ENCODE measurements at regions not wholly inside any gene's neighbourhood (a gene's known extent, or its start where the extent isn't known, plus 50 kb on each side); places are given as distances from the start of the nearest gene placed in this dataset.
"Not testable (repeated sequence)": the region's sequence is repeated elsewhere in the genome, so short reads cannot be mapped to it uniquely, and the experiment has no call there.

DNA sequence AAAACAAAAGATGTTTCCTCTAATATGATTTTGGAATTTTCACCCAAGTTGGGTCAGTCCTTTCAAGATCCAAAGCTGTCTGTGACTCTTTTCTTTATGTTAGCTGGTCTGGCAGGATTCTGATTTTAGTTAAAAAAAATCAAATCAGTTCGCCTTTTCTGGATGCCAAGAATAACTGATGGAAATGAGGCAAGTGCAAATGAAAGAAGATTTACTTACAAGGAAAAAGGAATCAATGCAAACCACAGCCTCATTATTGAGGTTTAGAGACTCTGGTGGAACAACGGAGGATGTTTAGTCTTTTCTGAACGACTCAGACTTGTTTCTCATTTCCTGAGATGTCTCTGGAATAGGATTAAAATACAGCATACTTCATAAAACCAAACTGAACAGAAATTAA is 117.0 kb upstream of the DYRK2 start:
- Mint-ChIP-seq H3K27me3 (peaks cover 7% of the 10 kb centered on the region), H3K27ac (no peak overlapping the region), H3K4me1 (peaks cover 7% of the 10 kb centered on the region), H3K36me3 (no peaks in the 10 kb centered on the region), H3K9me3 (peaks cover 3% of the 10 kb centered on the region), H3K4me3 (no peak overlapping the region)
- no peak for DNase-seq
- CTCF ChIA-PET = no interaction called here

DNA sequence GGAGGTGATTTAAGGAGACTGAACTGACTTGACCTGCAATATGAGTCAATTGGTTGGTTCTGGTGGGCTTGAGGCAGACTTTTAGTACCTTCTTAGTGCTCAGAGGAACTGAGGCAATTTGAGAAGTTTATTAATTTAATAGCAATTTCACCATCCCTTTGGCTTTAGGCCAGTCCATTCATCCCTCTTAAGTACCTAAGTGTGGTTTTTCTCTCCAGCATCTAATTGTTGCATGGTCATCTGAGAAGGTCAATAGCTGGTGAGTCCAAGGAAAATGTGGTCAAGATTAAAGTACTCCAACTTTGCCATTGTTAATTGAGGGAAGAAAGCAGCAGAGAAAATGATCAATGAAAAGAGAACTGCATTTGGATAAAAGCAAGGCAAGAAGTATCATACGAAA is 115.4 kb upstream of the DYRK2 start:
- no peak for DNase-seq
- CTCF ChIA-PET = no interaction called here

DNA sequence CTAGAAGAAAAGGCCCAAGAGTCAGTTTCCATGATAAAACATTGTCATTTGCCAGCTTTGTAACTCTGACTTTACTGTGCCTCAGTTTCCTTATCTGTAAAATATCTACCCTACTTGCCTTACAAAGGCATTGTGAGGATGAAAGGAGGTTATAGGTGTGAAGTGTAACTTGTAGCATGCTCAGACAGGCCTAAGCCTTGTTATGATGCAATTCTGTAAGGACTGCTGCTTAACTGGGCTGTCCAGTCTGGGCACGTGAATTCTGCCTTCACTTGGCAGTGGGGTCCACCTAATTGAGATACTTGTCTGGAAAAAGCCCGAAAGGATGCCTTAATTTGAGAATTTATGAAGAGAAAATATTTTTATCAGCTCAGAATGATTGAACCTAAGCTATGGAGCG is 114.5 kb upstream of the DYRK2 start:
- Mint-ChIP-seq H3K9me3 (peaks cover 3% of the 10 kb centered on the region), H3K36me3 (no peaks in the 10 kb centered on the region), H3K27ac (no peak overlapping the region), H3K4me3 (no peak overlapping the region), H3K27me3 (peaks cover 7% of the 10 kb centered on the region), H3K4me1 (peaks cover 7% of the 10 kb centered on the region)
- DNase-seq = no peak
- CTCF ChIA-PET = no interaction called here

More for the DNA sequence above, 115.4 kb upstream of the DYRK2 start:
- H3K27ac Mint-ChIP-seq = no peak overlapping the region
- H3K27me3 Mint-ChIP-seq = peaks cover 8% of the 10 kb centered on the region
- peaks cover 7% of the 10 kb centered on the region for H3K4me1 Mint-ChIP-seq
- peaks cover 3% of the 10 kb centered on the region for H3K9me3 Mint-ChIP-seq
- no peaks in the 10 kb centered on the region for H3K36me3 Mint-ChIP-seq
- H3K4me3 Mint-ChIP-seq = no peak overlapping the region

DNA sequence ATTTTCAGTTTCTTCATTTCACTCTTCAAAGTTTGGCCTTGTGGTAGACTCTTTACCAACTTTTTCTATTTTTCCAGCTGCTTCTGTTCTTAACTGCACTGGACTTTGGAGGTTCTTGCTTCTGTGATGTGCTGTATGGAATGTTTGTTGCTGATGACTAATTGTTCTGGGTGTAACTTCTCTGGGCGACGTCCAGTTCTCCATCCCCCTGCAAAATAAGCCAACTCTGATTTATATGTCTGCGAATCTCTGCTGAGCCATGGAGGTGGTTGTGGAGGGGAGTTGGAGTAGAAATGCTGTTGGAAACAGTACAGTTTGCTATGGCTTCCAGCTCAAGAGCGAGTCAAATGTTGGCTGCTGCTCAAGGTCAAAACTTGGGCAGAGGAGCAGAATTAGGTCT is 113.9 kb upstream of the DYRK2 start:
- H3K4me3 Mint-ChIP-seq = no peak overlapping the region
- H3K4me1 Mint-ChIP-seq = peaks cover 7% of the 10 kb centered on the region
- DNase-seq = no peak
- H3K27me3 Mint-ChIP-seq = peaks cover 11% of the 10 kb centered on the region
- H3K9me3 Mint-ChIP-seq = peaks cover 3% of the 10 kb centered on the region
- no peaks in the 10 kb centered on the region for H3K36me3 Mint-ChIP-seq
- CTCF ChIA-PET = no interaction called here
- H3K27ac Mint-ChIP-seq = no peak overlapping the region

DNA sequence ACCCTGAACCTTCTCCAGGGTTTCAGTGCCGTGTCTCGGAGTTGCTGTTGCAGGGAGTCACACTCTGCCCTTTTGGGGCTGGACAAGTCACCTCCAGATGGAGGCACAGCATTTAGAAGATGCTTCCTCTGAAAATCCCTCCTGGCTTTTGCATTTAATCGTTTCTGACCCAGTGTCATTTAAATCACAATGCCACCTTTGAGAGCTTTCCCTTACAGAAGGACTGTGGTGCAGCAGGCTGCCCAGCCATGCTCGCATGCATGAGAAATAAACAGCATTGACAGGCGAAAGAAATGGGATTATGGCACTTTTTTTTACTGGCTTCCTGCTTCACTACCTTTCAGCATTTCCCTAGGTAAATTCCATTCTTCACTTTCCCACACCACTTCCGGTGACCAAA is 113.4 kb upstream of the DYRK2 start:
- CTCF ChIA-PET = no interaction called here
- H3K36me3 Mint-ChIP-seq = no peaks in the 10 kb centered on the region
- no peak overlapping the region for H3K4me3 Mint-ChIP-seq
- H3K4me1 Mint-ChIP-seq = peaks cover 9% of the 10 kb centered on the region
- no peak for DNase-seq
- H3K27ac Mint-ChIP-seq = no peak overlapping the region
- H3K27me3 Mint-ChIP-seq = peaks cover 15% of the 10 kb centered on the region
- peaks cover 1% of the 10 kb centered on the region for H3K9me3 Mint-ChIP-seq

DNA sequence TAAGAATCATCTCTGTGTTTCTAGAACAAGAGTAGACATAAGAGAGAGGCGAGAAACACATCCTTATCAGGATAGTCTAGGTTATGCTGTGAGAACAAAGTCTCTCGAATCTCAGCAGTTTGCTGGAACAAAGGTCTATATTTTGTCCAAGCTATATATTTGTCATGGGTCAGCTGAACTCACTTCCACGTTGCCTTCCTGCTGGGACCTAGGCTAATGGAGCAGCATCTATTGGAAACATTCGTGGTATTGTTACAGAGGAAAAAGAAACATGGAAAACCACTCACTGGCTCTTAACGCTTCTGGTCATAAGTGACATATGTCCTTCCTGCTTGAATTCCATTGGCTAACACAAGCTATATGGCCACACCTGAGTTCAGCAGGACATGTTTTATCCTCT is 112.6 kb upstream of the DYRK2 start:
- peaks cover 16% of the 10 kb centered on the region for H3K27me3 Mint-ChIP-seq
- DNase-seq = no peak
- no peak overlapping the region for H3K27ac Mint-ChIP-seq
- H3K4me3 Mint-ChIP-seq = no peak overlapping the region
- no peaks in the 10 kb centered on the region for H3K36me3 Mint-ChIP-seq
- H3K4me1 Mint-ChIP-seq = peaks cover 10% of the 10 kb centered on the region
- no peaks in the 10 kb centered on the region for H3K9me3 Mint-ChIP-seq
- CTCF ChIA-PET = no interaction called here

DNA sequence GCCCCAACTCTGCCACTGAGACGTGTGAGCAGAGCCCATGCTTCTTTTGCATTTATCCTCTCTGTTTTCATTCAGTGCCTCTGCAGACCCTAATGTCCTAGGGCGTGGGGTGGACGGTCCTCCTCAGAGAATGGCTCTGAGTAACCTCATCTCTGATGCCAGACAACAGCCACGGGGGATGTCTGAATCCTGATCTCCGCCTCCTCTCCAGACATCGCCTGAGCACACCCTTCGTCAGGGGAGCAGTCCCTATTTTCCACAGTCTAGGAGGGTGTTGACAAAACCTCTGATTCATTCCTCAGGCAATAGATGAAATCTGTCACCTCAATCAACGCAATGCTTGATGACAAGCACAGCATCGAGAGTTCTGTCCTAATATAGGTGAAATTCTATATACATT is 109.2 kb upstream of the DYRK2 start:
- Mint-ChIP-seq H3K36me3 (no peaks in the 10 kb centered on the region), H3K27ac (no peak overlapping the region), H3K4me3 (no peak overlapping the region), H3K4me1 (peaks cover 15% of the 10 kb centered on the region), H3K27me3 (peaks cover 20% of the 10 kb centered on the region), H3K9me3 (no peaks in the 10 kb centered on the region)
- CTCF ChIA-PET = no interaction called here
- no peak for DNase-seq

DNA sequence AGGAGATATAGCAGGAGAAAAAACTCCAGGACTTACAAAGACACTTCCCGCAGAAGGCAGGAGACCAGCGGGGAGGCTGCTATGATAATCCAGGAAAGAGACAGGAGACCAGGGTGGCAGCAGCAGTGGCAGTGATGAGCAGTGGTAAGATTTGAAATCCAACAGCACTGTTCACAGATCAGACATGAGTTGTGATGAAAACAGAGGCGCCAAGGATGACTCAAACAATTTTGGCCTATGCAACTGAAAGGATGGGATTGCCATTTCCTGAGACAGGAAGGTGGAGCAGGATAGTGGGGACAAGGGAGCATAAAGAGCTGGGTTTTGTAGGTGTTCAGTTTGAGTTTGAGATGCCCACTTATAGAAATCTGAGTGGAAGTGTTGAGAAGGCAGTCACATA is 108.6 kb upstream of the DYRK2 start:
- Mint-ChIP-seq H3K4me3 (no peak overlapping the region), H3K9me3 (no peaks in the 10 kb centered on the region), H3K27ac (no peak overlapping the region), H3K27me3 (peaks cover 20% of the 10 kb centered on the region), H3K36me3 (no peaks in the 10 kb centered on the region), H3K4me1 (peaks cover 17% of the 10 kb centered on the region)
- no peak for DNase-seq
- CTCF ChIA-PET = no interaction called here

DNA sequence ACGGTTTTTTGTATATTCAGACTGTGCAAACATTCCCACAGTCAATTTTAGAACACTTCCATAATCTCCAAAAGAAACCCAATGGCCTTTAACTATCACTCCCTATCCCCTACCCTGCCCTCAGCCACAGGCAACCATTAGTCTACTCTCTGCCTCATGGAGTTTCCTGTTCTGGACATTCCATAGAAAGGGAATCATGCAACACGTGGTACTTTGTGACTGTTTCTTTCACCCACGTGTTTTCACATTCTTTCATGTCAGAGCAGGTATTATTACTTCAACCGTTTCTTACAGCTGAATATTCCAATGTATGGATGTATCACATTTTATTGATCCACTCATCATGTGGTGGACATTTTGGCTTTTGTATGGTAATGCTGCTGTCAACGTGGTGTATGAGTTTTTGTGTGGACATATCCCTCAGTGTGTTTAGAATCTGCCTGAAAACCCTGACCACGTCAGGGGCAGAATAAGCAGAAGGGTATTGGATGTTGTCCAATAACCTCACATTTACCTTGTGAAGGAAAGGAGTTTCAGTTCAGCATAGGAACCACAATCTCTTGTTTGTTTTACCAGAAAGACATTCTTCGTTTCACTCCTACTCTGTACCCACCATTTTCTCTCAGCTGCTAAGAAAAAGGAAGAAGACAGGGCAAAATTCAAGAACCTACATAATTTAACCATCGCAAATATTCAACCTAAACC is 107.5 kb upstream of the DYRK2 start:
- peak overlapping the region; percentile 35 for H3K27ac Mint-ChIP-seq
- CTCF ChIA-PET = no interaction called here
- peaks cover 22% of the 10 kb centered on the region for H3K4me1 Mint-ChIP-seq
- no peak overlapping the region for H3K4me3 Mint-ChIP-seq
- no peaks in the 10 kb centered on the region for H3K9me3 Mint-ChIP-seq
- no peaks in the 10 kb centered on the region for H3K36me3 Mint-ChIP-seq
- DNase-seq = no peak
- peaks cover 20% of the 10 kb centered on the region for H3K27me3 Mint-ChIP-seq

DNA sequence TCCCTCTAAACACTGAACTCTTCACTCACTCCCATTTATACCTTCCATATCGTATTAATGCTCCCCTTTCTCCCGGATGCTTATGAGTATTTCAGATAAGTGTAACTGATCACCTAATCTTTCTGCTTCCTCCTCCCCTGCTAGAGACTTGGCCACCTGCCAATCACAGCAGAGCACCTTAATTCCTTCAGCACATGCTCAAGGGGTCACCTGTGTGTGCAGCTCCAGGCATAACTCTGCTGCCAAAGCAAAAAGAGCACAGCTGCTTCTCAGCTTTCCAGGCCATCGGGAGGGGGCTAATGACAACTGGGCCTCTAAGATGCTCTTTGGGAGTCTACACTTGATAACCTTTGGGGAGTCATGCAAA is 106.9 kb upstream of the DYRK2 start:
- Mint-ChIP-seq H3K27me3 (peaks cover 20% of the 10 kb centered on the region), H3K4me1 (peaks cover 22% of the 10 kb centered on the region), H3K4me3 (no peak overlapping the region), H3K36me3 (no peaks in the 10 kb centered on the region), H3K9me3 (no peaks in the 10 kb centered on the region), H3K27ac (peak overlapping the region; percentile 35)
- CTCF ChIA-PET = no interaction called here
- no peak for DNase-seq

DNA sequence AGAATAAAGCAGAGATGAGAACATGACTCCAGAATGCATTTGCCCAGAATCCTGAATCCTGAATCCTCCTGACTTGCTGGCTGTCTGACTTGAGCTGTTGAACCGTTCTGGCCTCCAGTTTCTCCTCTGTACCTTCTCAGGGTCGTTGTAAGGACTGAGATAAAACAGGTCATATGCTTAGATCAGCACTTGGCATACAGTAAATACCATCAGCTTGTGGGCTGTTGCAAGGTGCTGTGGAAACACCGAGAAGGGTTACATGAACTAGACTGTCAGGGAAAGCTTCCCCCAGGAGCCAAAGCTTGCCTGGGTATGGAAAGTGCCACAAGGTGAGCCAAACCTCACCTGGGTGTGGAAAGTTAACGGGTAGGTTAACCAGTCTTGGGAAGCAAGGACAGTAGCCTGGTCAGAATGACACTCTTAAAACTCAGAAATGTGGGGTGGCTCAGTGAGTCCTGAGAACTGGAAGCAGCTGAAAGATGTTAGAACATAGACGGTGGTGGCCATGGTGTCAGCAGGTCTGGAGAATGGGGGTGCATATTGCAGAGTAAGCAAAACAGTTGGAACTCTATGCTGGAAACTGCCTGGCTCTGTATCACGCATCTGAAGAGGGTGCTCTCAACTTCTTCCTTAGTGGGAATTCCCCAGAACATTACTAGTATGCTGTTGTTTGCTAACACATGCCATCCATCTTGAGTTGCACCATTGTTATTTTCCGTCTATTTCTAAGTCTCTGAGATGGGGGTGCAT is 105.3 kb upstream of the DYRK2 start:
- Mint-ChIP-seq H3K36me3 (no peaks in the 10 kb centered on the region), H3K9me3 (no peaks in the 10 kb centered on the region), H3K4me1 (peaks cover 22% of the 10 kb centered on the region), H3K27ac (no peak overlapping the region), H3K4me3 (no peak overlapping the region), H3K27me3 (peaks cover 18% of the 10 kb centered on the region)
- CTCF ChIA-PET = no interaction called here
- DNase-seq = no peak

DNA sequence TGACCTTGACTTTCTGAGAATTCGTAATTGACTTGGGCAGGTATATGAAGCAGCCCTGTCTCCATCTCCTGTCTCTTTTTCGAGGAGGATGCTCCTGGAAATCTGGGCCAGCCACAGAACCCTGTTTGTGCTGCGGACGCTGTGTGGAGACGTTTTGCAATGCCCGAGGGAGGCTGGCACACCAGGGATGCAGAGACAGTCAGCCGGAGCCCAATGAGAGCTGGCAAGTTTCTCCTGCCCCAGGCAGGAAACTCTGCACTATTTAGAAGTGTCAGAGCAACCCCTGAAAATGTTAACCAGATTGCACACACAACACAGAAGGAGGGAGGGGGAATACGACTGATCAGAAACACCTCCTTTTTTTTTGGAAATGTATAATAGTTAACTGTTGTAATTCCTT is 103.2 kb upstream of the DYRK2 start:
- Mint-ChIP-seq H3K4me3 (no peak overlapping the region), H3K36me3 (no peaks in the 10 kb centered on the region), H3K27ac (no peak overlapping the region), H3K27me3 (peaks cover 9% of the 10 kb centered on the region), H3K4me1 (peaks cover 20% of the 10 kb centered on the region), H3K9me3 (no peaks in the 10 kb centered on the region)
- CTCF ChIA-PET = no interaction called here
- DNase-seq = no peak

DNA sequence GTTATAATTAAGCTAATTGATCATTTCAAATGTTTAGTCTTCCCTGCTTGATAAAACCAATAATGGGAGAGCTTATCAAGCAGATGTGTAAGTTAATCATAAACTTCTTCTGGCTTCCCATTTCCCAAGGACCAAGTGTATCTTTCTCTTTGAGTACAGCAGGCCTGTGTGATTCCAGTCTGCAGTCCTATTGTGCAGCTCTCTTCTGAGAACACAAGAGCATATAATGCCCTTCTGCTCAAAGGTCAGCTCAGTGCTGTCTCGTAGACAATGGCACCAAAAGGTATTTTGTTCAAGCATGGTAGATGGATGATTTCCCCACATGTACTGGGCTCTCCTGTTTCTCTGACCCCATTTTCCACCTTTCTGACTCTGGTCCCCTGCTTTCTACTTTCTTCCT is 101.8 kb upstream of the DYRK2 start:
- Mint-ChIP-seq H3K36me3 (peaks cover 13% of the 10 kb centered on the region), H3K4me1 (peaks cover 10% of the 10 kb centered on the region), H3K9me3 (peaks cover 9% of the 10 kb centered on the region), H3K27me3 (peaks cover 15% of the 10 kb centered on the region), H3K27ac (no peak overlapping the region), H3K4me3 (no peak overlapping the region)
- CTCF ChIA-PET = interaction anchor here (1.0 kb wide), 1 partner anchor 63 kb away, joined by 4 read pairs; no protein-coding TSS in a partner anchor
- no peak for DNase-seq

DNA sequence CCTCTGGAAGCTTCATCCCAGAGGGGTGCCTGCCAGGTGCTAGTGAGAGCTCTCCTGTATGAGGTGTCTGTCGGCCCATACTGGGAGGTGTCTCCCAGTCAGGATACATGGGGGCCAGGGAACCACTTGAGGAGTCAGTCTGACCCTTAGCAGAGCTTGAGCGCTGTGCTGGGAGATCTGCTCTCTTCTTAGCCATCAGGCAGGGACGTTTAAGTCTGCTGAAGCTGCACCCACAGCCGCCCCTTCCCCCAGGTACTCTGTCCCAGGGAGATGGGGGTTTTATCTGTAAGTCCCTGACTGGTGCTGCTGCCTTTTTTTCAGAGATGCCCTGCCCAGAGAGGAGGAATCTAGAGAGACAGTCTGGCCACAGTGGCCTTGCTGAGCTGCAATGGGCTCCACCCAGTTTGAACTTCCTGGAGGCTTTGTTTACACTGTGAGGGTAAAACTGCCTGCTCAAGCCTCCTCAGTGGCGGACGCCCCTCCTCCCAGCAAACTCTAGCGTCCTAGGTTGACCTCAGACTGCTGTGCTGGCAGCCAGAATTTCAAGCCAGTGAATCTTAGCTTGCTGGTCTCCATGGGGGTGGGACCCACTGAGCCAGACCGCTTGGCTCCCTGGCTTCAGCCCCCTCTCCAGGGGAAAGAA is 93.3 kb upstream of the DYRK2 start:
- H3K4me3 Mint-ChIP-seq, CTCF ChIA-PET, H3K4me1 Mint-ChIP-seq: not testable (repeated sequence)
- H3K27ac Mint-ChIP-seq = peak overlapping the region; percentile 83
- peaks cover 14% of the 10 kb centered on the region for H3K27me3 Mint-ChIP-seq
- H3K36me3 Mint-ChIP-seq = peaks cover 25% of the 10 kb centered on the region
- peak; percentile 69 for DNase-seq
- peaks cover 22% of the 10 kb centered on the region for H3K9me3 Mint-ChIP-seq

DNA sequence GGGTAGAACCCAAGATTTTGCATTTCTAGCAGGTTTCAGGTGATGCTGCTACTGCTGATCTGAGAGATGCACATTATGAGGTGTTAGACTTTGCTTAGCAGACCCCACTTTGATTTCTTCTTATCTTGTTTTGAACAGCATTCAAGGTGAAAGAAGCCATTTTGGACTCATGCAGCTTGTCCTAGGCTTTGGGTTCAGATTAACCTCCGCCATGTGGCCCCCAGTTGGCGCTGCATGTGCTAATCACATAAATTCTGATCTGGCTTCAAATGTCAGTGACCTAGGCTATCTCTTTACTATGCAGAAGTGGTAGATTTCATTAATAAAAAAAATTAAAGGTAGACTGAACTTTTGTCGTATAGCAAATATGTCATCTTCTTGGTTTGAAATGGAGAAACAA is 89.8 kb upstream of the DYRK2 start:
- CTCF ChIA-PET = no interaction called here
- Mint-ChIP-seq H3K9me3 (peaks cover 24% of the 10 kb centered on the region), H3K36me3 (peaks cover 12% of the 10 kb centered on the region), H3K27me3 (peaks cover 6% of the 10 kb centered on the region), H3K4me3 (no peak overlapping the region), H3K27ac (no peak overlapping the region), H3K4me1 (no peaks in the 10 kb centered on the region)
- no peak for DNase-seq
